Keratinocyte (primary cell): ENCODE measurements at regions not wholly inside any gene's neighbourhood (a gene's known extent, or its start where the extent isn't known, plus 50 kb on each side); places are given as distances from the start of the nearest gene placed in this dataset.

Experiments used
- DNase-seq: peaks from one replicate; pipeline ENCODE4 v3.0.0-alpha.2; 2011; ENCODE audit warnings: low read depth, missing footprints, low spot score
- FAIRE-seq: peaks from 2 replicates; lab custom pipeline; 2011; peaks lifted over from hg19 to GRCh38; lab: Jason Lieb, UNC
- H2AFZ ChIP-seq: 2 replicates; pipeline ENCODE4 v1.6.0; 2012; ENCODE audit warnings: low read length, control low read depth, inconsistent platforms; ENCODE audit not compliant: control insufficient read depth
- H3K27ac ChIP-seq: 2 replicates; pipeline ENCODE4 v1.5.1; 2011; ENCODE audit warnings: low read length; ENCODE audit not compliant: control insufficient read depth, insufficient read depth
- H3K27me3 ChIP-seq: 3 replicates; pipeline ENCODE4 v1.6.0; 2011; ENCODE audit warnings: low read length; ENCODE audit not compliant: control insufficient read depth, insufficient read depth; ENCODE audit errors: extremely low read depth
- H3K36me3 ChIP-seq, 2 experiments: 2 replicates in 1 of 2; 3 replicates in 1 of 2; pipeline ENCODE4 v1.5.1; 2011; ENCODE audit warnings: low read length in 2 of 2, mild to moderate bottlenecking in 1 of 2; ENCODE audit not compliant: control insufficient read depth in 2 of 2, insufficient read depth in 2 of 2; ENCODE audit errors: extremely low read depth in 1 of 2
- H3K4me1 ChIP-seq: 3 replicates; pipeline ENCODE4 v1.5.1; 2011; ENCODE audit warnings: low read length; ENCODE audit not compliant: control insufficient read depth, insufficient read depth; ENCODE audit errors: extremely low read depth
- H3K4me2 ChIP-seq: 3 replicates; pipeline ENCODE4 v1.6.0; 2011; ENCODE audit warnings: low read depth, low read length; ENCODE audit not compliant: control insufficient read depth, insufficient read depth; ENCODE audit errors: extremely low read depth
- H3K4me3 ChIP-seq, 3 experiments: fragments of 200-600 bp in 1 of 3; sonication (generic) in 1 of 3; 2 replicates in 2 of 3; 3 replicates in 1 of 3; pipeline ENCODE4 v1.5.1; 2011 to 2016; ENCODE audit warnings: low read length in 3 of 3, mild to moderate bottlenecking in 3 of 3, control low read depth in 2 of 3, inconsistent platforms in 1 of 3, low read depth in 1 of 3, mixed read lengths in 1 of 3, mixed run types in 1 of 3, moderate library complexity in 1 of 3; ENCODE audit not compliant: control insufficient read depth in 2 of 3, insufficient read depth in 2 of 3; ENCODE audit errors: extremely low read depth in 1 of 3
- H3K79me2 ChIP-seq: 2 replicates; pipeline ENCODE4 v1.6.0; 2012; ENCODE audit warnings: low read length; ENCODE audit not compliant: control insufficient read depth, insufficient read depth
- H3K9ac ChIP-seq: 3 replicates; pipeline ENCODE4 v1.6.0; 2011; ENCODE audit warnings: low read length; ENCODE audit not compliant: control insufficient read depth, insufficient read depth; ENCODE audit errors: extremely low read depth
- H3K9me1 ChIP-seq: 3 replicates; pipeline ENCODE4 v1.6.0; 2011; ENCODE audit warnings: low read length; ENCODE audit not compliant: control insufficient read depth, insufficient read depth; ENCODE audit errors: extremely low read depth
- H3K9me3 ChIP-seq: 2 replicates; pipeline ENCODE4 v1.5.1; 2012; ENCODE audit warnings: low read depth, low read length; ENCODE audit not compliant: control insufficient read depth
- H4K20me1 ChIP-seq: 3 replicates; pipeline ENCODE4 v1.6.0; 2011; ENCODE audit warnings: low read length; ENCODE audit not compliant: control insufficient read depth, insufficient read depth; ENCODE audit errors: extremely low read depth
- EZH2 ChIP-seq: IDR thresholded peaks from one replicate; pipeline ENCODE4 v1.6.1; 2012; ENCODE audit warnings: inconsistent platforms, mild to moderate bottlenecking, low read length, moderate library complexity
- dilution Hi-C: fragments of 300-500 bp; cut with MboI; formaldehyde crosslinking; loops from one replicate; pipeline ENCODE4 v1.7.0; 2020; ENCODE audit warnings: low sequenced_read_pairs; ENCODE audit not compliant: extremely low pct_ligation_motif_present
- TF ChIP-seq, protein P1 (sequence below), 3 experiments: IDR thresholded peaks in 1 of 3; conservative IDR thresholded peaks in 1 of 3; optimal IDR thresholded peaks in 1 of 3; 2 replicates in 2 of 3; 3 replicates in 1 of 3; pipeline versions ENCODE3 to v1.5.1; 2011; ENCODE audit warnings: low read length in 3 of 3, mild to moderate bottlenecking in 3 of 3, moderate library complexity in 2 of 3, control low read depth in 1 of 3, inconsistent platforms in 1 of 3; ENCODE audit not compliant: insufficient read depth in 2 of 3; ENCODE audit errors: extremely low read depth in 1 of 3

DNA sequence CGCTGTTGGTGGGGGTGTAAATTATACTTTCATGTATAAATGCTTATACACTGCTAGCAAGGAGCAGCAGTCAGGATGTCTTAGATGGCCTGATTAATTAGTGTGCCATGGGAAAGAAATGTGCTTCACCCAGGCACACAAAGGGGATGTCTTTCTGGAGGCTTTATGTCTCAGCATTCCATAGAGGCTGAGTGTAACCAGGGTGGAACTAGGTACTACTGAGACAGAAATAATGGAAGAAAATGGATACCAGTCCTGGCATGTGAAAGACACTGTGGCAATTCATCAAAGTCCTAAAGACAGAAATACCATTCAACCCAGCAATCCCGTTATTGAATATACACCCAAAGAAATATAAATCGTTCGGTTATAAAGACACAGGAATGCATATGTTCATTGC is 52.5 kb downstream of the PF4 start:
- Histone ChIP-seq H3K4me2 (no peak overlapping the region), H3K9ac (no peak overlapping the region), H3K27me3 (no peaks in the 10 kb centered on the region), H3K79me2 (no peaks in the 10 kb centered on the region), H3K4me1 (peaks cover 2% of the 10 kb centered on the region), H3K27ac (no peak overlapping the region), H3K9me3 (no peaks in the 10 kb centered on the region), H3K4me3 (no peak overlapping the region), H3K9me1 (no peaks in the 10 kb centered on the region), H4K20me1 (no peaks in the 10 kb centered on the region), H2AFZ (no peak overlapping the region), H3K36me3 (no peaks in the 10 kb centered on the region)
- dilution Hi-C loops, result no loop called here
- DNase-seq (peak; percentile 58), FAIRE-seq (peak; percentile 96)
- no peak for TF ChIP-seq EZH2
- TF ChIP-seq, protein P1, sequence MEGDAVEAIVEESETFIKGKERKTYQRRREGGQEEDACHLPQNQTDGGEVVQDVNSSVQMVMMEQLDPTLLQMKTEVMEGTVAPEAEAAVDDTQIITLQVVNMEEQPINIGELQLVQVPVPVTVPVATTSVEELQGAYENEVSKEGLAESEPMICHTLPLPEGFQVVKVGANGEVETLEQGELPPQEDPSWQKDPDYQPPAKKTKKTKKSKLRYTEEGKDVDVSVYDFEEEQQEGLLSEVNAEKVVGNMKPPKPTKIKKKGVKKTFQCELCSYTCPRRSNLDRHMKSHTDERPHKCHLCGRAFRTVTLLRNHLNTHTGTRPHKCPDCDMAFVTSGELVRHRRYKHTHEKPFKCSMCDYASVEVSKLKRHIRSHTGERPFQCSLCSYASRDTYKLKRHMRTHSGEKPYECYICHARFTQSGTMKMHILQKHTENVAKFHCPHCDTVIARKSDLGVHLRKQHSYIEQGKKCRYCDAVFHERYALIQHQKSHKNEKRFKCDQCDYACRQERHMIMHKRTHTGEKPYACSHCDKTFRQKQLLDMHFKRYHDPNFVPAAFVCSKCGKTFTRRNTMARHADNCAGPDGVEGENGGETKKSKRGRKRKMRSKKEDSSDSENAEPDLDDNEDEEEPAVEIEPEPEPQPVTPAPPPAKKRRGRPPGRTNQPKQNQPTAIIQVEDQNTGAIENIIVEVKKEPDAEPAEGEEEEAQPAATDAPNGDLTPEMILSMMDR (optimal IDR thresholded peaks at IDR 0.05 in 1 of 3, IDR thresholded peaks at IDR 0.05 in 1 of 3, conservative IDR thresholded peaks at IDR 0.05 in 1 of 3; ENCODE audit: extremely low read depth in 1 of 3, insufficient read depth in 2 of 3, low read length in 3 of 3), result no peak

DNA sequence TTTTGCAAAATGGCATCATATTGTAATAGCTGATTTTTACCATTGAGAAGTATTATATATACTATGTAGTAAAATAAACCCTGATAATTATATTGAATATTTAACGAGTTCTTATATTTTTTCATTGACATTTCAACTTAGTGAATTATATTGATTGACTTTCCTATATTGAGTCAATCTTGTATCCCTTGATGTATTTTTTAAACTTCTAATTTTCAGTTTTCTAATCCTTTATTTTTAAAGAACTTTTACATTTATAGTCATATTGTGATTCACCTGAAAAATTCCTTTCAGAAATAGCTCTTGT is 54.4 kb downstream of the CXCL1 start:
- H3K9me1 ChIP-seq, result no peaks in the 10 kb centered on the region
- H3K9me3 ChIP-seq, result no peaks in the 10 kb centered on the region
- peaks cover 7% of the 10 kb centered on the region for H3K4me1 ChIP-seq
- no peak overlapping the region for H3K27ac ChIP-seq
- TF ChIP-seq, protein P1 (optimal IDR thresholded peaks at IDR 0.05 in 1 of 3, IDR thresholded peaks at IDR 0.05 in 1 of 3, conservative IDR thresholded peaks at IDR 0.05 in 1 of 3; ENCODE audit: extremely low read depth in 1 of 3, insufficient read depth in 2 of 3, low read length in 3 of 3), result no peak
- TF ChIP-seq EZH2, result no peak
- no peak overlapping the region for H2AFZ ChIP-seq
- no peaks in the 10 kb centered on the region for H3K36me3 ChIP-seq
- H3K4me3 ChIP-seq, result no peak overlapping the region
- no peaks in the 10 kb centered on the region for H4K20me1 ChIP-seq
- no peak overlapping the region for H3K9ac ChIP-seq
- dilution Hi-C loops, result no loop called here
- FAIRE-seq (no peak), DNase-seq (no peak)
- no peaks in the 10 kb centered on the region for H3K79me2 ChIP-seq
- no peak overlapping the region for H3K4me2 ChIP-seq
- H3K27me3 ChIP-seq, result no peaks in the 10 kb centered on the region
